HG02973 (cell line): ENCODE measurements at regions not wholly inside any gene's neighbourhood (a gene's known extent, or its start where the extent isn't known, plus 50 kb on each side); places are given as distances from the start of the nearest gene placed in this dataset.
"Not testable (repeated sequence)": the region's sequence is repeated elsewhere in the genome, so short reads cannot be mapped to it uniquely, and the experiment has no call there.

Experiments
- ATAC-seq: cut with Tn5 transposase; IDR thresholded peaks from one replicate; pipeline ENCODE4 v1.9.1; 2021; ENCODE audit warnings: moderate library complexity; ENCODE audit not compliant: unreplicated experiment

GRCh38 chr6:23823421-23823820 lies 302.6 kb upstream of the NRSN1 start:
- ATAC-seq, result no peak

GRCh38 chr6:23826572-23826971 lies 299.4 kb upstream of the NRSN1 start:
- ATAC-seq, result no peak

GRCh38 chr6:23828861-23829260 lies 297.2 kb upstream of the NRSN1 start:
- no peak for ATAC-seq

- no peak for ATAC-seq
These were observed 284.9 kb upstream of the NRSN1 start for GRCh38 chr6:23841116-23841515.

GRCh38 chr6:23842760-23843159 lies 283.3 kb upstream of the NRSN1 start:
- no peak for ATAC-seq

- no peak for ATAC-seq
These were observed 274.5 kb upstream of the NRSN1 start for GRCh38 chr6:23851522-23851921.

- ATAC-seq, result not testable (repeated sequence)
These were observed 272.4 kb upstream of the NRSN1 start for GRCh38 chr6:23853566-23854133.

- not testable (repeated sequence) for ATAC-seq
These were observed 271.9 kb upstream of the NRSN1 start for GRCh38 chr6:23854154-23854553.

GRCh38 chr6:23855497-23856116 lies 270.4 kb upstream of the NRSN1 start:
- ATAC-seq, result no peak

- ATAC-seq, result no peak
These were observed 255.5 kb upstream of the NRSN1 start for GRCh38 chr6:23870496-23870895.

- ATAC-seq, result no peak
These were observed 252.9 kb upstream of the NRSN1 start for GRCh38 chr6:23873161-23873560.

GRCh38 chr6:23875006-23875405 lies 251.0 kb upstream of the NRSN1 start:
- ATAC-seq, result no peak

GRCh38 chr6:23879816-23880215 lies 246.2 kb upstream of the NRSN1 start:
- ATAC-seq, result no peak

- ATAC-seq, result no peak
These were observed 235.3 kb upstream of the NRSN1 start for GRCh38 chr6:23890543-23891227.

- ATAC-seq, result no peak
These were observed 220.7 kb upstream of the NRSN1 start for GRCh38 chr6:23905133-23905815.

- ATAC-seq, result no peak
These were observed 215.6 kb upstream of the NRSN1 start for GRCh38 chr6:23910420-23910819.

GRCh38 chr6:23927935-23928334 lies 198.1 kb upstream of the NRSN1 start:
- ATAC-seq, result no peak

GRCh38 chr6:23929201-23929600 lies 196.8 kb upstream of the NRSN1 start:
- no peak for ATAC-seq

- ATAC-seq, result no peak
These were observed 185.5 kb upstream of the NRSN1 start for GRCh38 chr6:23940466-23940865.

GRCh38 chr6:23951691-23952090 lies 174.3 kb upstream of the NRSN1 start:
- no peak for ATAC-seq

- no peak for ATAC-seq
These were observed 173.8 kb upstream of the NRSN1 start for GRCh38 chr6:23952245-23952644.

GRCh38 chr6:23953976-23954375 lies 172.0 kb upstream of the NRSN1 start:
- no peak for ATAC-seq
